Mesendoderm (in vitro differentiated cells): ENCODE measurements at regions not wholly inside any gene's neighbourhood (a gene's known extent, or its start where the extent isn't known, plus 50 kb on each side); places are given as distances from the start of the nearest gene placed in this dataset.

Source experiments
- DNase-seq: peaks from one replicate; pipeline ENCODE4 v3.0.0; 2013
- H2AK5ac ChIP-seq: 2 replicates; pipeline ENCODE4 v1.6.1; 2013; ENCODE audit warnings: low read length, inconsistent platforms
- H2BK120ac ChIP-seq: 2 replicates; pipeline ENCODE4 v1.6.1; 2013; ENCODE audit warnings: low read depth, mild to moderate bottlenecking, low read length, moderate library complexity, mixed read lengths
- H2BK15ac ChIP-seq: replicated peaks from 2 replicates; pipeline ENCODE4 v1.6.1; 2013; ENCODE audit warnings: low read depth, mild to moderate bottlenecking, moderate library complexity
- H2BK5ac ChIP-seq: 2 replicates; pipeline ENCODE4 v1.6.1; 2013; ENCODE audit warnings: low read length, inconsistent platforms
- H3K18ac ChIP-seq: 2 replicates; pipeline ENCODE4 v1.6.1; 2013; ENCODE audit warnings: mild to moderate bottlenecking, low read length, mixed read lengths
- H3K23ac ChIP-seq: one replicate; pipeline ENCODE4 v1.6.1; 2013; ENCODE audit warnings: low read length
- H3K27ac ChIP-seq: 2 replicates; pipeline ENCODE4 v1.5.1; 2013; ENCODE audit warnings: low read depth, mild to moderate bottlenecking, inconsistent platforms, low read length, moderate library complexity
- H3K27me3 ChIP-seq: 2 replicates; pipeline ENCODE4 v1.6.1; 2013; ENCODE audit warnings: low read length, control low read depth, mild to moderate bottlenecking, inconsistent platforms; ENCODE audit not compliant: insufficient read depth, poor library complexity
- H3K36me3 ChIP-seq: 2 replicates; pipeline ENCODE4 v1.6.1; 2013; ENCODE audit warnings: low read length, inconsistent platforms; ENCODE audit not compliant: control insufficient read depth, insufficient read depth
- H3K4ac ChIP-seq: one replicate; pipeline ENCODE4 v1.6.1; 2013; ENCODE audit warnings: low read depth, mild to moderate bottlenecking, low read length, moderate library complexity
- H3K4me1 ChIP-seq: 2 replicates; pipeline ENCODE4 v1.6.1; 2013; ENCODE audit warnings: low read depth, low read length, inconsistent platforms; ENCODE audit not compliant: control insufficient read depth
- H3K4me2 ChIP-seq: 2 replicates; pipeline ENCODE4 v1.6.1; 2013; ENCODE audit warnings: low read length
- H3K4me3 ChIP-seq: 2 replicates; pipeline ENCODE4 v1.5.1; 2013; ENCODE audit warnings: mild to moderate bottlenecking, low read length
- H3K56ac ChIP-seq: one replicate; pipeline ENCODE4 v1.6.1; 2013; ENCODE audit warnings: low read length
- H3K79me1 ChIP-seq: 2 replicates; pipeline ENCODE4 v1.6.1; 2013; ENCODE audit warnings: low read length, inconsistent platforms
- H3K79me2 ChIP-seq: 2 replicates; pipeline ENCODE4 v1.6.1; 2013; ENCODE audit warnings: mild to moderate bottlenecking, low read length; ENCODE audit not compliant: control insufficient read depth, insufficient read depth
- H3K9ac ChIP-seq: 2 replicates; pipeline ENCODE4 v1.6.1; 2013; ENCODE audit warnings: low read length, inconsistent platforms
- H4K5ac ChIP-seq: one replicate; pipeline ENCODE4 v1.6.1; 2013; ENCODE audit warnings: low read length
- H4K8ac ChIP-seq: one replicate; pipeline ENCODE4 v1.6.1; 2013; ENCODE audit warnings: low read depth, mild to moderate bottlenecking, control low read depth, low read length, moderate library complexity
- WGBS: extraction: QIAGEN DNeasy Blood & Tissue Kit; methylation state at CpG from one replicate; pipeline ENCODE4 v1.1.7; 2013; ENCODE audit warnings: low lambda C conversion rate, missing lambda C conversion rate; ENCODE audit not compliant: insufficient coverage; ENCODE audit errors: extremely low coverage; 5-methylcytosine and 5-hydroxymethylcytosine counted together

DNA sequence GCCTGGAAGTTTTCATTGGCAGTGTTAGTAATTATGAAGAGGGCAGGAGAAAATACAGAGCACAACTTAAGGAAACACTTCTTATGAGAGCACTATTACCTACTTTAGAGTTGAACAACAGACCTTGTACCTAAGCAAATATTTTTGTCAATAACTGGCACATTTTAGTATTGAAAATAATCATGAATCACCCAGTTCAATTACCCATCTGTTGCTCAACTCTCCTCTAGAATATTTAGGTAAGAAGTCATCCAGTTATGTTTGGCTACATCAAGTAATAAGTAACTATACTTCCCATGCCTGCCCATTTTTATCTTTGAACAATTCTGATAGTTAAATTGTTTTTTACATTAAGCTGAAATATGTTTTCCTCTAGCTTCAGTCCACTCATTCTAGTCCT is 893.4 kb downstream of the DIAPH3 start:
- no peak overlapping the region for H4K5ac ChIP-seq
- H3K9ac ChIP-seq: no peak overlapping the region
- no peak overlapping the region for H3K4me3 ChIP-seq
- H3K23ac ChIP-seq: no peak overlapping the region
- H3K4ac ChIP-seq: no peak overlapping the region
- no peak overlapping the region for H3K27ac ChIP-seq
- no peak overlapping the region for H3K4me2 ChIP-seq
- H2BK120ac ChIP-seq: no peak overlapping the region
- H3K27me3 ChIP-seq: no peaks in the 10 kb centered on the region
- H3K79me1 ChIP-seq: no peaks in the 10 kb centered on the region
- H2BK15ac ChIP-seq: no peak overlapping the region
- H3K79me2 ChIP-seq: no peaks in the 10 kb centered on the region
- DNase-seq: no peak
- no peak overlapping the region for H2BK5ac ChIP-seq
- no peaks in the 10 kb centered on the region for H3K36me3 ChIP-seq
- H4K8ac ChIP-seq: no peak overlapping the region
- no peak overlapping the region for H2AK5ac ChIP-seq
- no peak overlapping the region for H3K18ac ChIP-seq
- no peaks in the 10 kb centered on the region for H3K4me1 ChIP-seq
- no peak overlapping the region for H3K56ac ChIP-seq

DNA sequence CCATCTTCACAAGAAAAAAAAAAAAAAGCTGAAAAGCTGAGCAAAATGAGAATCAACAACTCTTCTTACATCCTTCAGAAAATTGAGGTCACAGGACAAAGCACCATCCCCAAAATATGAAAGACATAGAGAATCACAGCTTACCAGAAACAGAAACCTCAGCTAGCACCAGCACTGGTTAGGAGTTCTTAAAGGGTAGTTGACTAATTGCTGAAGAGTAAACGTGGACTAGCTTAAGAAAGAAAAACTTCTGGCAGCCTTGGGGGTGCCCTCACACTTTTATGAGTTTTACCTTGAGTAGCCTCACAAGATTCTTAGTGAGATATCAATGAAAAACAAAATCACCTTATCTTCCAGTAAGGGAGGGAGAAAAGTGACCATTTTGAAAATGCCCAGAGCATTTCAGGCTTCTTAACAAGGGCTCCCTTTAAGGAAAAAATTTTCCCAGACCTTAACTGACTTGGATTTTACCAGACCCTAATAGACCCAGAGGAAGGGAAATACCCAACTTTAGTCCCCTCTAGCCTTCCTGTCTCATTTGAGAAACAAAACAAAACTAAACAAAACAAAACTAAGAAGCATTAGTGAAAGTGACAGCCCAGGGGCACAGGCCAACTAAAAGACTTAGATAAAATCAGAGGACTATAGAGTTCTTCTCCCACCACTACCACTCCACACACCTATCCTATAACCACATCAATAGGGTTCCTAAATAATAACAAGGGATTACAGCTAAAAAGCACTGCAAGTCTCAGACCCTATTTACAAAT is 888.6 kb downstream of the DIAPH3 start:
- Histone ChIP-seq H2BK5ac (no peak overlapping the region), H2BK120ac (no peak overlapping the region), H3K4me3 (no peak overlapping the region), H2AK5ac (no peak overlapping the region), H2BK15ac (no peak overlapping the region), H4K8ac (no peak overlapping the region), H3K4me1 (no peaks in the 10 kb centered on the region), H3K4me2 (no peak overlapping the region), H3K23ac (no peak overlapping the region), H3K79me2 (no peaks in the 10 kb centered on the region), H3K36me3 (no peaks in the 10 kb centered on the region), H4K5ac (no peak overlapping the region), H3K27me3 (no peaks in the 10 kb centered on the region), H3K79me1 (no peaks in the 10 kb centered on the region), H3K9ac (no peak overlapping the region), H3K4ac (no peak overlapping the region), H3K18ac (no peak overlapping the region), H3K27ac (no peak overlapping the region), H3K56ac (no peak overlapping the region)
- DNase-seq: no peak
- WGBS: no CpG with 5 or more reads among the region's 1 CpG

DNA sequence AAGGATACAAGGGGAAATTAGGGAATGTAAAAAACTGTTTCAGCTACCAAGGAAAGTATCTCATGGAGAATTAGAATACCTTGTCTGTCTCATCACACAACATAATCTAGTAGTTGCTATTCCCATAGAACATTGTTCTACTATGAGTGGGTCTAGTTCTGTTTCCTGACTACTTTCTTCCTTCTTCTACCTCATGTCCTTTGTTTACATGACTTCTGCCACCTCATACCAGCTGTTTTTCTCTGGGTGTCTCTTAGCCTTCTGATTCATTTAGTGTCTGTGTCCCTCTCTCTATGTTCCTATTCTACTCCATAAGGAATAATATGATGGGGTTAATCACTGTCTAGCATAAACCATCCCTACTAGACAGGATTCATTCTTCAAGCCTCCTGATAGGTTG is 887.3 kb downstream of the DIAPH3 start:
- no peak overlapping the region for H4K8ac ChIP-seq
- H3K4me3 ChIP-seq: no peak overlapping the region
- no peak for DNase-seq
- H3K79me1 ChIP-seq: no peaks in the 10 kb centered on the region
- no peaks in the 10 kb centered on the region for H3K4me1 ChIP-seq
- H2BK120ac ChIP-seq: no peak overlapping the region
- H3K79me2 ChIP-seq: no peaks in the 10 kb centered on the region
- H3K27ac ChIP-seq: no peak overlapping the region
- no peak overlapping the region for H3K4me2 ChIP-seq
- no peak overlapping the region for H3K4ac ChIP-seq
- no peak overlapping the region for H3K56ac ChIP-seq
- no peak overlapping the region for H2AK5ac ChIP-seq
- no peak overlapping the region for H2BK5ac ChIP-seq
- H4K5ac ChIP-seq: no peak overlapping the region
- no peaks in the 10 kb centered on the region for H3K27me3 ChIP-seq
- H2BK15ac ChIP-seq: no peak overlapping the region
- no peak overlapping the region for H3K18ac ChIP-seq
- H3K36me3 ChIP-seq: no peaks in the 10 kb centered on the region
- H3K23ac ChIP-seq: no peak overlapping the region
- no peak overlapping the region for H3K9ac ChIP-seq

DNA sequence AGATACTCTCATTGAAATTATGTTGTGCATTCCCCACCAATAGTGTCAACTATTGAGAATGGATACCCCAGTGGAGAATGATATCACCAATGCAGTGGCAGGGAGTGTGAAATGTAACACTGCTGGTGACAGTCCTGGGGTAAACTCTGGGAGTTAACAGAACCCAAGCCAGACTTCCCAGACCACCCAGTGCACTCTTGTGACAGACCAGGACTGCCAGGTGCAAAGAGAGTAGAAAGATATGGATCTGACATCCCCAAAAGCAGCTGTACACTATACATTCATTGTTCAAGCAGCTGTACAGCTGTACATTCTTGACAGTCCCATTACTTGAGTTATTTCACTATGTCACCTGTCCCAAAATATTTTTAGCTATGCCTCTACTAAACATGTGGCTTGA is 886.6 kb downstream of the DIAPH3 start:
- H3K56ac ChIP-seq: no peak overlapping the region
- no peak overlapping the region for H4K8ac ChIP-seq
- H2BK5ac ChIP-seq: no peak overlapping the region
- H3K27ac ChIP-seq: no peak overlapping the region
- no peak overlapping the region for H2AK5ac ChIP-seq
- H3K4me3 ChIP-seq: no peak overlapping the region
- no peak for DNase-seq
- H3K4me1 ChIP-seq: no peaks in the 10 kb centered on the region
- H3K4ac ChIP-seq: no peak overlapping the region
- H3K36me3 ChIP-seq: no peaks in the 10 kb centered on the region
- H3K18ac ChIP-seq: no peak overlapping the region
- no peak overlapping the region for H4K5ac ChIP-seq
- H3K9ac ChIP-seq: no peak overlapping the region
- H2BK15ac ChIP-seq: no peak overlapping the region
- H3K27me3 ChIP-seq: no peaks in the 10 kb centered on the region
- no peak overlapping the region for H3K4me2 ChIP-seq
- no peak overlapping the region for H3K23ac ChIP-seq
- no peaks in the 10 kb centered on the region for H3K79me2 ChIP-seq
- H3K79me1 ChIP-seq: no peaks in the 10 kb centered on the region
- H2BK120ac ChIP-seq: no peak overlapping the region

DNA sequence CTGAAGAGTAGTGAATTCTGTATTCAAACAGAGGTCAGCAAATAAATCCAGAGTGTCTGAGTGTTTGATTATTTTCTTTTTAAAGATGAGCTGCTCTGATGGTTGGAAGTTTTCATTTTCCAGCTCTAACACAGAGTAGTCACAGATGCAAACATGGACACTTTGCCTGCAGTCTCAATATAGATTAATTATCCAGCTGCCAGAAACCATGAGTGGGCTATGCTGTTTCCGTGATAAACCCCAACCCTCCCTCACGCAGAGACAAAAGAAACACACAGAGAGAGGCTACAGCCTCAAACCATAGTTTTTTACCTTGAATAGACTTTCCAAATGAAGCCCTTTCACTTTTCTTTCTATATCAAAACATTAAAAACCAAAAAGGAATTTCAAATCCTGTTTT is 884.7 kb downstream of the DIAPH3 start:
- WGBS: no CpG with 5 or more reads among the region's 2 CpGs
- no peaks in the 10 kb centered on the region for H3K36me3 ChIP-seq

DNA sequence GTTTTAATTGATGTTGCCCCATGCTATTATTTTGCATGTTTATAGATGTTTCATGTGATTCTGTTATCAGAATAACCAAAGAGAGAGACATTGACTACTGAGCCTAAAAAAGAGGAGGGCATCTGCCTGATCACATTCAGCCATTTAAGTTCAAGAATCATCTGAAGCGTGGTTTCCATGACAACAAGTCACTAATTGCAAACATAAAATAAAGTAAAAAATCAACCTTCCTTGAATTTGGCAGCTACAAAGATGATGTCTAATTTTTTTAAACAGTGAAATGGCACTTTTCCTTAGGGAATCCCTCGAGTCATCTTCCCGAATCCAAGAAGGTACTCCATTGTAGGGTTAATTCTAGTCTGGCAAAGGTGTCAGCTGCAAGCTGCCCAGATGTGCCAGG is 884.2 kb downstream of the DIAPH3 start:
- no peak overlapping the region for H3K4me2 ChIP-seq
- no peak overlapping the region for H2BK120ac ChIP-seq
- H3K23ac ChIP-seq: no peak overlapping the region
- no peak overlapping the region for H3K27ac ChIP-seq
- no peak overlapping the region for H2BK15ac ChIP-seq
- H3K56ac ChIP-seq: no peak overlapping the region
- no CpG with 5 or more reads among the region's 3 CpGs for WGBS
- H3K9ac ChIP-seq: no peak overlapping the region
- H3K4me1 ChIP-seq: no peaks in the 10 kb centered on the region
- H2AK5ac ChIP-seq: no peak overlapping the region
- H4K8ac ChIP-seq: no peak overlapping the region
- no peaks in the 10 kb centered on the region for H3K36me3 ChIP-seq
- no peak overlapping the region for H2BK5ac ChIP-seq
- no peaks in the 10 kb centered on the region for H3K27me3 ChIP-seq
- no peaks in the 10 kb centered on the region for H3K79me1 ChIP-seq
- H3K4ac ChIP-seq: no peak overlapping the region
- H3K4me3 ChIP-seq: no peak overlapping the region
- H4K5ac ChIP-seq: no peak overlapping the region
- H3K79me2 ChIP-seq: no peaks in the 10 kb centered on the region
- no peak for DNase-seq
- no peak overlapping the region for H3K18ac ChIP-seq

More for the DNA sequence above, 884.7 kb downstream of the DIAPH3 start:
- Histone ChIP-seq H3K4ac (no peak overlapping the region), H2BK15ac (no peak overlapping the region), H3K27ac (no peak overlapping the region), H2AK5ac (no peak overlapping the region), H3K9ac (no peak overlapping the region), H3K4me3 (no peak overlapping the region), H3K56ac (no peak overlapping the region), H3K27me3 (no peaks in the 10 kb centered on the region), H3K23ac (no peak overlapping the region), H2BK5ac (no peak overlapping the region), H2BK120ac (no peak overlapping the region), H4K5ac (no peak overlapping the region), H3K4me2 (no peak overlapping the region), H3K79me2 (no peaks in the 10 kb centered on the region), H3K18ac (no peak overlapping the region), H4K8ac (no peak overlapping the region), H3K79me1 (no peaks in the 10 kb centered on the region), H3K4me1 (no peaks in the 10 kb centered on the region)
- no peak for DNase-seq
